ENCODE measurements at regions not wholly inside any gene's neighbourhood (a gene's known extent, or its start where the extent isn't known, plus 50 kb on each side); places are given as distances from the start of the nearest gene placed in this dataset.

GRCh38 chr10:117805139-117805538, 241.6 kb downstream of the RAB11FIP2 start:
- TF ChIP-seq CTCF (IDR thresholded peaks at IDR 0.05) (no peak), POLR2A (IDR thresholded peaks at IDR 0.05) (no peak)

Measured in lower leg skin (tissue), 3 donors.